ENCODE measurements at regions not wholly inside any gene's neighbourhood (a gene's known extent, or its start where the extent isn't known, plus 50 kb on each side); places are given as distances from the start of the nearest gene placed in this dataset.

DNA sequence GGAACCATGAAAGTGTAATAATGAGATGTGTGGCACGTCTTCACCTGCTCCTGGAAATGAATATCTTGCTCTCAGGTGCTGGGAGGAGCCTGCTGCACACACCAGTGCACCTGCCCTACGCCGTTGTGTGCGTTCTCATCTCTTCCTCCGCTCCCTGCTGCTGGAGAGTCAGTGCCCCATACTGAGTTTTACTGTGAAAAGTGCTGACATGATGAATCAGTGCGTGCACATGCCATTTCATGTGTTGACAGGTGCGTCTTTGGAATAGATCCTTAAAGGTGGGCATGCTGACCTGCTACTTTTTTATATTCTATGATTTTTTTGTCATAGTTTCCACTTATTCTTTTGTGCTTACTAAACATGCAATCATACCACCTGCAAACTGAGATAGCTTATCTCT is 1015.8 kb downstream of the BRD1 start:
- DNase-seq (ENCODE audit: low read depth, low spot score), result no peak
- H3K27me3 Mint-ChIP-seq (ENCODE audit: low read depth), result no peaks in the 10 kb centered on the region
- peaks cover 2% of the 10 kb centered on the region for H3K9me3 Mint-ChIP-seq
- H3K4me3 Mint-ChIP-seq, result no peak overlapping the region
- no peak for TF ChIP-seq CTCF (conservative IDR thresholded peaks at IDR 0.05)
- H3K4me1 Mint-ChIP-seq, result no peaks in the 10 kb centered on the region
- H3K27ac Mint-ChIP-seq (ENCODE audit: unreplicated experiment), result no peak overlapping the region
- no peaks in the 10 kb centered on the region for H3K36me3 Mint-ChIP-seq (ENCODE audit: low read depth)

GRCh38 chr22:48808038-48808960 is 1019.4 kb downstream of the BRD1 start:
- peaks cover 2% of the 10 kb centered on the region for H3K9me3 Mint-ChIP-seq
- H3K4me1 Mint-ChIP-seq, result no peaks in the 10 kb centered on the region
- DNase-seq (ENCODE audit: low read depth, low spot score), result no peak
- no peak overlapping the region for H3K27ac Mint-ChIP-seq (ENCODE audit: unreplicated experiment)
- TF ChIP-seq CTCF (conservative IDR thresholded peaks at IDR 0.05), result no peak
- H3K27me3 Mint-ChIP-seq (ENCODE audit: low read depth), result no peaks in the 10 kb centered on the region
- no peak overlapping the region for H3K4me3 Mint-ChIP-seq
- no peaks in the 10 kb centered on the region for H3K36me3 Mint-ChIP-seq (ENCODE audit: low read depth)

GRCh38 chr22:48807155-48807554 is 1020.5 kb downstream of the BRD1 start:
- TF ChIP-seq CTCF (conservative IDR thresholded peaks at IDR 0.05), result no peak
- no peaks in the 10 kb centered on the region for H3K4me1 Mint-ChIP-seq
- H3K27ac Mint-ChIP-seq (ENCODE audit: unreplicated experiment), result no peak overlapping the region
- H3K36me3 Mint-ChIP-seq (ENCODE audit: low read depth), result no peaks in the 10 kb centered on the region
- no peak overlapping the region for H3K4me3 Mint-ChIP-seq
- H3K9me3 Mint-ChIP-seq, result peaks cover 2% of the 10 kb centered on the region
- DNase-seq (ENCODE audit: low read depth, low spot score), result no peak
- H3K27me3 Mint-ChIP-seq (ENCODE audit: low read depth), result no peaks in the 10 kb centered on the region

- no peaks in the 10 kb centered on the region for H3K27me3 Mint-ChIP-seq (ENCODE audit: low read depth)
- no peaks in the 10 kb centered on the region for H3K4me1 Mint-ChIP-seq
- no peaks in the 10 kb centered on the region for H3K36me3 Mint-ChIP-seq (ENCODE audit: low read depth)
- TF ChIP-seq CTCF (conservative IDR thresholded peaks at IDR 0.05), result no peak
- no peak overlapping the region for H3K4me3 Mint-ChIP-seq
- DNase-seq (ENCODE audit: low read depth, low spot score), result no peak
- no peak overlapping the region for H3K27ac Mint-ChIP-seq (ENCODE audit: unreplicated experiment)
- peaks cover 2% of the 10 kb centered on the region for H3K9me3 Mint-ChIP-seq
These were observed 1021.4 kb downstream of the BRD1 start for GRCh38 chr22:48806227-48806781.

- DNase-seq (ENCODE audit: low read depth, low spot score), result no peak
- Mint-ChIP-seq H3K27me3 (ENCODE audit: low read depth) (no peaks in the 10 kb centered on the region), H3K4me3 (no peak overlapping the region), H3K9me3 (peaks cover 2% of the 10 kb centered on the region), H3K36me3 (ENCODE audit: low read depth) (no peaks in the 10 kb centered on the region), H3K27ac (ENCODE audit: unreplicated experiment) (no peak overlapping the region), H3K4me1 (no peaks in the 10 kb centered on the region)
- no peak for TF ChIP-seq CTCF (conservative IDR thresholded peaks at IDR 0.05)
These were observed 1022.2 kb downstream of the BRD1 start for GRCh38 chr22:48805516-48805915.

Measured in neural crest cell (in vitro differentiated cells).